Stimulated activated naive B cell treated with anti-CD40 and anti-IgM and Interleukin-4, amounts not matched to agents 10 μg/mL and 1 μg/mL and 100 μg/mL, for 72 hours (primary cell): ENCODE measurements at regions not wholly inside any gene's neighbourhood (a gene's known extent, or its start where the extent isn't known, plus 50 kb on each side); places are given as distances from the start of the nearest gene placed in this dataset.
"Not testable (repeated sequence)": the region's sequence is repeated elsewhere in the genome, so short reads cannot be mapped to it uniquely, and the experiment has no call there.

Source experiments
- ATAC-seq, 2 donors: fragments of 150-1000 bp; cut with Tn5 transposase; replicated peaks; 2 replicates each; pipeline ENCODE4 v1.10.0; 2021; ENCODE audit warnings: moderate library complexity in 1 of 2
- DNase-seq: peaks from one replicate; pipeline ENCODE4 v3.0.0; 2021
- H3K27ac Mint-ChIP-seq: one replicate; pipeline ENCODE4 v1.8.0; 2022; ENCODE audit warnings: mild to moderate bottlenecking, mixed read lengths
- H3K27me3 Mint-ChIP-seq, 2 donors: one replicate each; pipeline ENCODE4 v1.8.0; 2022; ENCODE audit warnings: mixed read lengths in 2 of 2
- H3K36me3 Mint-ChIP-seq, 2 donors: one replicate each; pipeline ENCODE4 v1.8.0; 2022; ENCODE audit warnings: mixed read lengths in 2 of 2, mild to moderate bottlenecking in 1 of 2
- H3K4me1 Mint-ChIP-seq, 2 donors: one replicate each; pipeline ENCODE4 v1.8.0; 2022; ENCODE audit warnings: mixed read lengths in 2 of 2, mild to moderate bottlenecking in 1 of 2
- H3K4me3 Mint-ChIP-seq, 2 donors: one replicate each; pipeline ENCODE4 v1.8.0; 2022; ENCODE audit warnings: mild to moderate bottlenecking in 2 of 2, mixed read lengths in 2 of 2, moderate library complexity in 1 of 2
- H3K9me3 Mint-ChIP-seq, 2 donors: one replicate each; pipeline ENCODE4 v1.8.0; 2022; ENCODE audit warnings: mixed read lengths in 2 of 2, mild to moderate bottlenecking in 1 of 2

DNA sequence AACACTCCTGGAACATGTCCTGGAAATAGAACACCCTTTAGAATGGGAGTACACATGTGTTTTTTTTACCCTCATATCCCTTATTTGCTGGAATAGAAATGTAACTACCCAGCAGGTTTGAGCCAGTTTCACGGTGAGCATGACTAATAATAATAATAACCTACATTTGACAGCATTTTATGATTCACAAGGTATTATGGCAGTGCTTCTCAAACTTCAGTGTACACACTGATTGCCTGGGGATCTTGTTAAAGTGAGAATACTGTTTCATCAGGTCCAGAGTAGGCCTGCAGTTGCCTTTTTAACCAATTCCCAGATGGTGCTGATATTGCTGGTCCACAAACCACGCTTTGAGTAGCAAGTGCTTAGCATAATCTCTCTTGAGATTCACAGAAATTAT, 63.9 kb downstream of the NFKBIZ start:
- no peak overlapping the region for H3K4me3 Mint-ChIP-seq
- peaks cover 9 to 10% of the 10 kb centered on the region in 2 donors for H3K9me3 Mint-ChIP-seq
- DNase-seq (no peak), ATAC-seq (peak; percentile 55 to 66)
- peaks cover 11 to 12% of the 10 kb centered on the region in 2 donors for H3K36me3 Mint-ChIP-seq
- H3K27ac Mint-ChIP-seq = peak overlapping the region; percentile 25
- peaks cover 19 to 30% of the 10 kb centered on the region in 2 donors for H3K4me1 Mint-ChIP-seq
- H3K27me3 Mint-ChIP-seq = no peaks in the 10 kb centered on the region

GRCh38 chr3:101917761-101918160, 68.4 kb downstream of the NFKBIZ start:
- Mint-ChIP-seq H3K9me3 (peaks cover 18 to 20% of the 10 kb centered on the region in 2 donors), H3K27ac (peak overlapping the region; percentile 15), H3K36me3 (peaks cover 21 to 28% of the 10 kb centered on the region in 2 donors), H3K4me1 (peaks cover 22 to 52% of the 10 kb centered on the region in 2 donors)
- H3K4me3 Mint-ChIP-seq, H3K27me3 Mint-ChIP-seq: not testable (repeated sequence)
- DNase-seq (peak; percentile 23), ATAC-seq (peak; percentile 76 to 90)

DNA sequence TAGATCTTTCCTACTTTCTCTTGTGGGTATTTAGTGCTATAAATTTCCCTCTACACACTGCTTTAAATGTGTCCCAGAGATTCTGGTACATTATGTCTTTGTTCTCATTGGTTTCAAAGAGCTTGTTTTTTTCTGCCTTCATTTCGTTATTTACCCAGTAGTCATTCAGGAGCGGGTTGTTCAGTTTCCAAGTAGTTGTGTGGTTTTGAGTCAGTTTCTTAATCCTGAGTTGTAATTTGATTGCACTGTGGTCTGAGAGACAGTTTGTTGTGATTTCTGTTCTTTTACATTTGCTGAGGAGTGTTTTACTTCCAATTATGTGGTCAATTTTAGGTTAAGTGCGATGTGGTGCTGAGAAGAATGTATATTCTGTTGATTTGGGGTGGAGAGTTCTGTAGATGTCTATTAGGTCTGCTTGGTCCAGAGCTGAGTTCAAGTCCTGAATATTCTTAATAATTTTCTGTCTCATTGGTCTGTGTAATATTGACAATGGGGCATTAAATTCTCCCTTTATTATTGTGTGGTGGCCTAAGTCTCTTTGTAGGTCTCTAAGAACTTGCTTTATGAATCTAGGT, 72.9 kb downstream of the NFKBIZ start:
- H3K4me3 Mint-ChIP-seq, H3K27me3 Mint-ChIP-seq, DNase-seq, ATAC-seq: not testable (repeated sequence)
- H3K9me3 Mint-ChIP-seq = peaks cover 15 to 22% of the 10 kb centered on the region in 2 donors
- peak overlapping the region; percentile 63 for H3K27ac Mint-ChIP-seq
- H3K36me3 Mint-ChIP-seq = peaks cover 16 to 30% of the 10 kb centered on the region in 2 donors
- H3K4me1 Mint-ChIP-seq = peaks cover 27 to 53% of the 10 kb centered on the region in 2 donors

DNA sequence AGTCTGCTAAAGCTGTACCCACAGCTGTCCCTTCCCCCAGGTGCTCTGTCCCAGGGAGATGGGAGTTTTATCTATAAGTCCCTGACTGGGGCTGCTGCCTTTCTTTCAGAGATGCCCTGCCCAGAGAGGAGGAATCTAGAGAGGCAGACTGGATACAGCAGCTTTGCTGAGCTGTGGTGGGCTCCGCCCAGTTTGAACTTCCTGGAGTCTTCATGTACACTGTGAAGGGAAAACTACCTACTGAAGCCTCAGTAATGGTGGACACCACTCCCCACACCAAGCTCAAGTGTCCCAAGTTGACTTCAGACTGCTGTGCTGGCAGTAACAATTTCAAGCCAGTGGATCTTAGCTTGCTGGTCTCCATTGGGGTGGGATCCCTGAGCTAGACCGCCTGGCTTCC, 75.3 kb downstream of the NFKBIZ start:
- not testable (repeated sequence) for DNase-seq, H3K27me3 Mint-ChIP-seq, H3K27ac Mint-ChIP-seq, H3K9me3 Mint-ChIP-seq, H3K4me3 Mint-ChIP-seq, ATAC-seq
- H3K4me1 Mint-ChIP-seq = peaks cover 17 to 39% of the 10 kb centered on the region in 2 donors
- peaks cover 7 to 16% of the 10 kb centered on the region in 2 donors for H3K36me3 Mint-ChIP-seq

- Mint-ChIP-seq H3K36me3 (peaks cover 5 to 16% of the 10 kb centered on the region in 2 donors), H3K4me1 (peaks cover 17 to 39% of the 10 kb centered on the region in 2 donors), H3K27ac (peak overlapping the region; percentile 80)
- not testable (repeated sequence) for ATAC-seq, H3K9me3 Mint-ChIP-seq, H3K27me3 Mint-ChIP-seq, H3K4me3 Mint-ChIP-seq, DNase-seq
Observed at GRCh38 chr3:101925124-101925523, 75.8 kb downstream of the NFKBIZ start.

DNA sequence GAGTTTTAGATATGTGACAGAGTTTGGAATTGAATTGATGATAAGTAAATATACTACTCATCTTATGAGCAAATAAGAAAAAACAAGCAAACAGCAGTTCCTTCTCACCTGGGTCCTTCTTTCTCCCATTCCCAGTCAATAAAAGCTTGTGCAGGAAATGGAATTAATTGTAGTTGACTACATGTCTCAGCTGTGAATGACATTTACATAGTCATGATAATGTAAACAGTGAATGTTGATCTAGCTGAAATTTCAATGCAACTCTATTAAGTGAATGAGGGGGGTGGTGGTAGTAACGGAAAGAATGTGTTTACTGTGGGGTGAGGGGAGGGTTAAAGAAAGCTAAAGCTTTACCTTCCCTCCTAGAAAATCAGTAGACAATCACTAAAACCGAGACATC, 76.2 kb downstream of the NFKBIZ start:
- DNase-seq (no peak), ATAC-seq (no peak)
- Mint-ChIP-seq H3K4me1 (peaks cover 17 to 39% of the 10 kb centered on the region in 2 donors), H3K27ac (peak overlapping the region; percentile 60), H3K36me3 (peaks cover 2 to 13% of the 10 kb centered on the region in 2 donors), H3K27me3 (no peaks in the 10 kb centered on the region), H3K4me3 (no peak overlapping the region), H3K9me3 (peaks cover 2 to 8% of the 10 kb centered on the region in 2 donors)

GRCh38 chr3:101926594-101927105, 77.3 kb downstream of the NFKBIZ start:
- H3K4me1 Mint-ChIP-seq = peaks cover 17 to 30% of the 10 kb centered on the region in 2 donors
- peaks cover 2 to 4% of the 10 kb centered on the region in 2 donors for H3K9me3 Mint-ChIP-seq
- ATAC-seq (no peak), DNase-seq (no peak)
- no peak overlapping the region for H3K4me3 Mint-ChIP-seq
- peaks cover 0 to 10% of the 10 kb centered on the region in 2 donors for H3K36me3 Mint-ChIP-seq
- H3K27ac Mint-ChIP-seq = no peak overlapping the region
- no peaks in the 10 kb centered on the region for H3K27me3 Mint-ChIP-seq

GRCh38 chr3:101928890-101929289, 79.6 kb downstream of the NFKBIZ start:
- H3K36me3 Mint-ChIP-seq = peaks cover under 1 to 4% of the 10 kb centered on the region in 2 donors
- H3K27me3 Mint-ChIP-seq = no peaks in the 10 kb centered on the region
- peaks cover 26 to 34% of the 10 kb centered on the region in 2 donors for H3K4me1 Mint-ChIP-seq
- no peak overlapping the region for H3K27ac Mint-ChIP-seq
- H3K4me3 Mint-ChIP-seq = no peak overlapping the region
- DNase-seq = no peak
- H3K9me3 Mint-ChIP-seq = peaks cover under 1 to 2% of the 10 kb centered on the region in 2 donors
- ATAC-seq = no peak

- Mint-ChIP-seq H3K4me3 (no peak overlapping the region), H3K36me3 (peaks cover 5 to 7% of the 10 kb centered on the region in 2 donors), H3K9me3 (peaks cover 3 to 4% of the 10 kb centered on the region in 2 donors), H3K27me3 (no peaks in the 10 kb centered on the region), H3K27ac (no peak overlapping the region), H3K4me1 (peaks cover 25 to 30% of the 10 kb centered on the region in 2 donors)
- no peak for ATAC-seq
- no peak for DNase-seq
Observed at GRCh38 chr3:101931081-101931480, 81.8 kb downstream of the NFKBIZ start.

DNA sequence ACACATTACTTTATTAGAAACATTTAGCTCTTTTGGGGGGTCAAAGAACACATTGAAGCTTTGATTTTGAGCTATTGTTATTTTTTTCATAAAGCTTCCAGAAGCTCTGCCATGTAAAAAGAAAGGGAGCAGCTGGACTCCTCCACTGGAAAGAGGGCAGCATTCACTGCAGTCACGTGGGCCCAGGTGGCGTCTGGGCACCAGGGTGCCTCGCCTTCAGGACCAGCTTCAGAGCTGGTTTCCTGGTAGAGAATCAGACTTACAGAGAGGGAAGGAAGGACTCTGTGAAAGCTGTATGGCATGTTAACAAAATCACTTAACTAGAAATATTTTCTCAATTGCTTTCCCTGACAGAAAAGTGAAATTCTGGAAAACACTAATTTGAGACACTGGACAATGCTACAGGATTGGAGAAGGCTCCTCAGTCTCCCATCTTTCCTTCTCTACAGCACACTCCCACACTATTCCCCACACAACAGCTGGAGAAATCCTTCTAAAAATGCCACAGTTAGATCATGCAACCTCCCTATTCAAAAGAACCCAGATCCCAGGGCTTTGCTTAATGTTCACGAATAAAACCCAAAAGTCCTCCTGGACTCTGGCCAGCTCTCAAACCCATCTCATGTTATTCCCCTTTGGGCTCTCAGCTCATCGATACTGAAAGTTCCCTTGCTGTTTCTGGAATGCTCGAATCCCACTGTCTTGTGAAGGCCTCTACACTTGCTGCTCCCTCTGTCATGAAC, 83.2 kb downstream of the NFKBIZ start:
- ATAC-seq (no peak), DNase-seq (no peak)
- H3K9me3 Mint-ChIP-seq = peaks cover 3 to 4% of the 10 kb centered on the region in 2 donors
- peak overlapping the region; percentile 17 for H3K27ac Mint-ChIP-seq
- H3K36me3 Mint-ChIP-seq = peaks cover 5 to 7% of the 10 kb centered on the region in 2 donors
- H3K27me3 Mint-ChIP-seq = no peaks in the 10 kb centered on the region
- H3K4me3 Mint-ChIP-seq = no peak overlapping the region
- peaks cover 30 to 39% of the 10 kb centered on the region in 2 donors for H3K4me1 Mint-ChIP-seq

DNA sequence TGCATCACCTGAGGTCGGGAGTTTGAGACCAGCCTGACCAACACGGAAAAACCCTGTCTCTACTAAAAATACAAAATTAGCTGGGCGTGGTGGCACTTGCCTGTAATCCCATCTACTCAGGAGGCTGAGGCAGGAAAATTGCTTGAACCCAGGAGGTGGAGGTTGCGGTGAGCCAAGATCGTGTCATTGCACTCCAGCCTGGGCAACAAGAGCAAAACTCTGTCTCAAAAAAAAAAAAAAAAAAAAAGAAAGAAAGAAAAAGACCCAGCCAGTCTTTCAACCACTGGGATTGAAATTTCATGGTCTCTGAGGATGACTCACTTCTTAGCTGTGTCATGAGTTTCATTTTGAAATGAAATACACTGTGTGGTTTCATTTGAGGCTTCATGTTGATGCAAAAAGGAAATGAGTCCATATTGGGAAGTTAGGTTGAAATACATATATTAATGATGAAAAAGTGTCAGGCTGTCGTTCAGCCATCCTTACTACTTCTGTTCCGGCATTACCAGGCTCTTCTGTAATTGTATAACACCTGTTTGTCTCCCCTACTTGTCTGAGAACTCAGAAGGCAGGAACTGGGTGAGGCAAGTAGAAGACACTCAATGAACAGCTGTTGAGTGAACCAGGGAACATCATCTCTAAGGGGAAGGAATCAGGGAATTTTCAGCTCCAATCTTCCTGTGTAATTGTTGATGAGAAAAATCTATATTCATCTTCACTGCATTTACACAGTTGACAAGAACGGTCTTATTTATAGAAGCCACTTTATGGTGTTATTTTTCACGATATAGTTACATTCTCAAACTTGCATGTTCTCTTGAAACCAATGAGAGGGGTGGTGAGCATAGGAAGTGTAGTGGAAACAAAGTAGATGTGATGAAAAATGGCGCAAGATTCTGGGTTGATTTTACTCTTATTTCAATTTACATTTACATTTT, 87.4 kb downstream of the NFKBIZ start:
- H3K27me3 Mint-ChIP-seq = no peaks in the 10 kb centered on the region
- ATAC-seq = peak; percentile 86 to 90
- peaks cover 3 to 4% of the 10 kb centered on the region in 2 donors for H3K9me3 Mint-ChIP-seq
- H3K27ac Mint-ChIP-seq = peak overlapping the region; percentile 92
- peak; percentile 23 for DNase-seq
- H3K4me3 Mint-ChIP-seq = peak overlapping the region; percentile 48 to 63
- H3K4me1 Mint-ChIP-seq = peaks cover 30 to 39% of the 10 kb centered on the region in 2 donors
- peaks cover 5 to 7% of the 10 kb centered on the region in 2 donors for H3K36me3 Mint-ChIP-seq

DNA sequence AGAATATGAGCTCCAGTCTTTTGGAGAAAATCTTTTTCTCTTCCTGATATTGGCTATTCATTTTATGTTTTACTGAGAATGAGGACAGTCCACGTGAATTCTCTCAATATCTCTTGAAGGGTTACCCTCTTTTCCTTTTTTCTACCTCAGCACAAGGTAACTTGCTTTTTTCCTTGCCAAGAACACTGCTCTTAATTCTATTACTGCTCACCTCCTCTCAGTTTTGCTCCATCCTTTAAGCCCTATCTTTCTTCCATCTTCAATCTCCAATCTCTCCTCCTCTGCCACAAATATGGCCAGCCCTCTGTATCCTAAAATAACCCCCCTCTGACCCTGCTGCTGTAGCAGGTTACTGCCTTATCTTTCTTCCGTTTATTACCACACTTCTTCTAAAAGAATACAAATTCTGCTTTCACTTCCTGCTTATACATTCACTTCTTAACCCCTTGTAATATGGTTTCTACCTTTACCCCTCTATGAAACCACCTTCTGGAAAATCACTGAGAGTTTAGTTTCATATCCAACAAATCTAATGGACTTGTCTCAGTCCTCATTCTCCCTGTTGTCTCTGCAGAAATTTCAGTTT, 89.0 kb downstream of the NFKBIZ start:
- Mint-ChIP-seq H3K27ac (no peak overlapping the region), H3K4me1 (peaks cover 22 to 39% of the 10 kb centered on the region in 2 donors), H3K4me3 (no peak overlapping the region), H3K9me3 (peaks cover 3% of the 10 kb centered on the region in 2 donors), H3K27me3 (no peaks in the 10 kb centered on the region), H3K36me3 (peaks cover 5% of the 10 kb centered on the region in 2 donors)
- DNase-seq = peak; percentile 27
- peak; percentile 66 to 69 for ATAC-seq

DNA sequence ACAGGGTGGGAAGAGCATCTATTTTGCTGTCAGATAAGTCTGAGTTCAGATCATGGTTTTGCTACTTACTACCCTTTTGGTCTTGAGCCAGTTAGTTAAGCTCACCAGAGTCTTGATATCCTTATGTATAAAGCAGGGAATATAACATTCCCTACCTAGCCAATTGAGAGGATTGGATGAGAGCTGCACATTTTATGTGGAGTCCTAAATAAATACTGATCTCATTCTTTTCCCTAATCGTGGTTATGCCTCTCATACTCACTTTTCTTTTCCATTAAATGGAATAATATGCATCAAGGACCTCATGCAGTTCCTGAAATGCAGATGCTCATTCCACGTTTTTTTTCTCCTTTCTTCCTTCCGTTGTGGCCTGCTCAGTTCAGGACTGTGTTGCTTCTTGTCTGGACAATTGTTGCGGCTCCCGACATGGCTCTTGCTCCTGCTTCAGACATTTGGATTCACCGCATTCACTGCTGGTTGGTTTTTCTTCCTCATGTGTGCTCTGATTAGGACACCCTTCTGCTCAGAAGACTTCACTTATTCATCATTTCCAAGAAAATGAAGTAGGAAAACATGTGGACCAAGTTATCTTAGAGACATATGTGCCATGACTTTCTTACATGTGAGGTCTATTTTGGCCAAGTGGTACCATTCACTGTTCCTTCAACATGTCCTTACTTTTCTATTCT, 90.2 kb downstream of the NFKBIZ start:
- Mint-ChIP-seq H3K36me3 (no peaks in the 10 kb centered on the region), H3K4me3 (no peak overlapping the region), H3K4me1 (peaks cover 21 to 38% of the 10 kb centered on the region in 2 donors), H3K27me3 (no peaks in the 10 kb centered on the region), H3K9me3 (no peaks in the 10 kb centered on the region), H3K27ac (no peak overlapping the region)
- ATAC-seq = no peak
- DNase-seq = no peak
